ES-I3 (cell line): ENCODE measurements at regions not wholly inside any gene's neighbourhood (a gene's known extent, or its start where the extent isn't known, plus 50 kb on each side); places are given as distances from the start of the nearest gene placed in this dataset.

Experiments
- H3K36me3 ChIP-seq: 2 replicates; pipeline ENCODE4 v1.6.1; 2013; ENCODE audit warnings: mild to moderate bottlenecking, low read length, control low read depth, moderate library complexity; ENCODE audit not compliant: insufficient read depth
- H3K4me1 ChIP-seq: 2 replicates; pipeline ENCODE4 v1.6.1; 2013; ENCODE audit warnings: mild to moderate bottlenecking, control low read depth, low read length; ENCODE audit not compliant: insufficient read depth
- H3K9ac ChIP-seq: 2 replicates; pipeline ENCODE4 v1.6.1; 2013; ENCODE audit warnings: low read depth, mild to moderate bottlenecking, low read length, moderate library complexity
- H3K9me3 ChIP-seq: 2 replicates; pipeline ENCODE4 v1.6.1; 2013; ENCODE audit warnings: mild to moderate bottlenecking, low read length, moderate library complexity; ENCODE audit not compliant: control insufficient read depth, insufficient read depth

DNA sequence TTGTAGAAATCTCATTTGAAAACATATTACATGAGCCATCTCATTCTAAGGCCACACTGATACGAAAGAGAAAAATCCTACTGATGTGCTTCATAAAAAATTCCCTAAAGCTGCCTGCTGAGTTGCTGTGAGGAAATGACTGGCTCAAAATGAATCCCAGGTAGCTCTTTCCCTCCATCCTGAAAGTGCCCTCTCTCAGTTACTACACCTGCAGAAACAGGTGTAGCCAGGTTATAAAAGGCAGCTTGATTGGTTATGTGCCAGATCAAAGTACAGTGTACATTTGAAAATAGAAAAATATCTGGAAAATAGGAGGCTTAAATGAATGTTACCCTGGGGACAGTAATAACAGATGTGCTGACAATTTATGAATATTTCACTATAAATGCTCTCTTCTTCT is 833.4 kb upstream of the ADGRL4 start:
- Histone ChIP-seq H3K9ac (no peak overlapping the region), H3K36me3 (no peaks in the 10 kb centered on the region), H3K4me1 (peaks cover 5% of the 10 kb centered on the region; the same call in 1 of the 2 replicates), H3K9me3 (no peaks in the 10 kb centered on the region)

DNA sequence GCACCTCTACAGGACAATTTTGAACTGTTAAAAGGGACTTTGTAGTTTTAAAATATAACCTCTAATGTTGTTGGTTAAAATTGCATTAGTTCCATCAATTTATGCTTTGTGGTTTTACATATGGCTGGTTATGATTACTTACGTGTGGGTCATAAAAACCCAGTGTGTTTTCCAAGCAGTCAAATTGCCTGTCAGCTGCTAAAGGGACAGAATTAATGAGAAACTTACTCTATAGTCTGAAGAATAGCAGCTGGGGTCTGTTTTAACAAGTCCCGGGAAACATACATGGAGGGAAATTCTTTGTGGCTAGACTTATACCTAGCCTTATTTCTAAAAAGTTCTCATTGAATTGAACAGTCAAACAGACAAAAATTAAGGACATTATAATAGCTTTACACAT is 820.9 kb upstream of the ADGRL4 start:
- Histone ChIP-seq H3K4me1 (peaks cover 4% of the 10 kb centered on the region; the same call in 1 of the 2 replicates), H3K9ac (no peak overlapping the region), H3K36me3 (no peaks in the 10 kb centered on the region; the same call in 1 of the 2 replicates), H3K9me3 (no peaks in the 10 kb centered on the region)

DNA sequence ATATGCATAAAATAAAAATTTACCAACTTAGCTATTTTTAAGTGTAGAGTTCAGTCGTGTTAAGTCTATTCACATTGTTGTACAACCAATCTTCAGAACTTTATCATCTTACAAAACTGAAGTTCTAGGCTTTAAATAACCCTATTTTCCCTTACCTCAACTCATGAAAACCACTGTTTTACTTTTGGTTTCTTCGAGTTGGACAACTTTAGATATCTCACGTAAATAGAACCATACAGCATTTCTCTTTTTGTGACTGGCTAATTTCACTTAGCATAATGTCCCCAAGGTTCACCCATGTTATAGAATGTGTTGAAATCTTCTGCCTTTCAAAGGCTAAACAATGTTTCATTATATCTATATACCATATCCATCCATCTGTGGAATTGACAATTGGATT is 819.0 kb upstream of the ADGRL4 start:
- Histone ChIP-seq H3K9ac (no peak overlapping the region), H3K4me1 (no peaks in the 10 kb centered on the region), H3K36me3 (no peaks in the 10 kb centered on the region), H3K9me3 (no peaks in the 10 kb centered on the region)

DNA sequence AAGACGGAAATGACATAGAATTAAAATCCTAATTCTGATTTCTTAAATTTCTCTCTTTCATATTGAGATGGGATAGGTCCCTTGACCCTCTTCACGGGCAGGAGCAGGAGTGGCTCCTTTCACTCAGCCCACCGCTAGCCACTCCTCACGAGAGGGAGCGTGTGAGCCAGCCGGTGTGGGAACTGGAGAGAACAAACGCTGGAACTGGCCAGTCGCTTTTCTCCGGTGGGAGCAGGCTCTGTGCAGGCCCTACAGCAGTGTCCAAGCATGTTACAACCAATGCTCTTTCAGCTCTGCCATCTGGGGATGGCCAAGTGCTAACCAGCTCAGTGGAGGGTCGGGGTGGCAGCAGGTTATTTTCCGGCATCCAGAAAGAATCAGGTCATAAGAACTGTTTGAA is 815.5 kb upstream of the ADGRL4 start:
- no peaks in the 10 kb centered on the region for H3K9me3 ChIP-seq
- no peaks in the 10 kb centered on the region for H3K36me3 ChIP-seq
- H3K4me1 ChIP-seq: no peaks in the 10 kb centered on the region
- no peak overlapping the region for H3K9ac ChIP-seq

DNA sequence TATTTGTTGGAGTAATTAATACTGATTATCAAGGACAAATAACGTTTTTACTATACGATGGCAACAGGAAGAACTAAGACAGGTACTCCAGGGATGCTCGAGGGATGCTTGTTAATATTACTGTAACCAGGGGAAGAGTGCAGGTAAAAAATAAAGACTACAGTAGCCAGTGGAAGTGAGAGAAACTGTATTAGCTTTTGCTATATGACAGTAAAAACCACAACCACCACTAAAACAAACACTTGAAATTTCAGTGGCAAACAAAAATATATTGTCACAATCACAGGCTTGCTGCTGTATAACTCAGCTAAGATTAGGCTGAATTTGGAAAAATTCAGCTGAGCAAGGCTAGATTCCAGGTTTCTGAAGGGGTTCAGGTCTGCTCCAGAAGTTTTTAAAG is 812.6 kb upstream of the ADGRL4 start:
- Histone ChIP-seq H3K9me3 (no peaks in the 10 kb centered on the region), H3K36me3 (no peaks in the 10 kb centered on the region), H3K4me1 (no peaks in the 10 kb centered on the region), H3K9ac (no peak overlapping the region)

DNA sequence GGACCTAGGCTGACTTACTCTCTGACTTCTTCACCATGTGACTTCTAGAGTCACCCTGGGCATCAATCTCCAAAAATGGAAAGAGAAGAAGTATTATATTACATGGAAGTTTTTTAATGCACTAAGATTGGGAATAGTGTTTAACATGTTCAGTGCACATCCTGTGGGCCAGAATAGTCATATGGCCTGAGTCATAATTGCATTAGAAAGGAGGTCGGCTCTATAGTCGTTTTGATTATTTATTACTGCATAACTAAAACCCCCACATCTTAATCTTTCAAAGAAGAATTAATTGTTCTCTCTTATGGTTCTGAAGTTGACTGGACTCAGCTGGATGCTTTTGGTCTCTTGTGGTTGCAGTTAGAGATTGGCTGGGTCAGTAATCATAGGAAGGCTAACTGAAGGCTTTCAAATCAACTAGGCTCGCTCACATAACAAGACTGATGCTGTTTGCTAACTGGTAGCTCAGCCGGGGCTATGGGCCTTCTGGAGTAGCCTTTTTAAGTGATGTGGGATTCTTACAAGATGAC is 810.6 kb upstream of the ADGRL4 start:
- H3K9me3 ChIP-seq: no peaks in the 10 kb centered on the region
- H3K4me1 ChIP-seq: no peaks in the 10 kb centered on the region
- H3K36me3 ChIP-seq: no peaks in the 10 kb centered on the region
- no peak overlapping the region for H3K9ac ChIP-seq

DNA sequence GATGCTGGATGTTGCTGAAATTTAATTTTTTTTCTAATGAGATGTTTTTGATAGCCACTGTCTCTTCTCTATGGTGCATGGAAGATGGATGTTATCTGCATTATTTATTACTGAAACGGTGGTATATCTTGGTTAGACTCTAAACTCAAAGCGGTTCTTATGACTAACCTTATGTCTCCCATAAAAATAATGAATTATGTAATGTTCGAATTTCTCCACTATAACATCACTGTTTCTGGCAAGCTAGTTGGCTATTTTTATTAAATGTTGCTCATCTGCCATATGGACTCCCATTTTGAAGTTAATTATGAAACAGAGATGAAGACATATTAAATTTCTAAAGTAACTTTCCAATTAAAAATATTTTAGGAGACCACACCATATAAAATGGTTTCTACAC is 808.6 kb upstream of the ADGRL4 start:
- Histone ChIP-seq H3K9ac (no peak overlapping the region), H3K36me3 (no peaks in the 10 kb centered on the region), H3K9me3 (no peaks in the 10 kb centered on the region), H3K4me1 (no peaks in the 10 kb centered on the region)

DNA sequence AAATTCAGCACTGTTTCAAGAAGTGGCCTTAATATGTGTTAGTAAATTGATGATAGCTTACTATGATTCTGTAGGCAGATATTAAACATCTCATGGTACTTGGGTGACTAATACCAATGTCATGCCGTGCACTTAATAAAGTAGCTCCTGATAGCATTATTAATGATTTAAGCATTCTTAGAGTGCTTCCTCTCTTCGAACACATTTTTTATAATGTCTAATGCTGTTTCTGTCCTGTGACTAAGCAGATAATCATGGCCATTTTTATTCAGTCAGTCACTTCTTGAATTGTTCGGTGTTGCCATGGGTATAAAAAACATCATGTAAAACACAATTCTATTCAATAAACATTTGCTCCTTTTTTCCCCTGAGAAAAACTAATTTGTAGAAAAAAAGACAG is 804.6 kb upstream of the ADGRL4 start:
- no peaks in the 10 kb centered on the region for H3K9me3 ChIP-seq
- no peaks in the 10 kb centered on the region for H3K4me1 ChIP-seq
- no peaks in the 10 kb centered on the region for H3K36me3 ChIP-seq
- H3K9ac ChIP-seq: no peak overlapping the region

DNA sequence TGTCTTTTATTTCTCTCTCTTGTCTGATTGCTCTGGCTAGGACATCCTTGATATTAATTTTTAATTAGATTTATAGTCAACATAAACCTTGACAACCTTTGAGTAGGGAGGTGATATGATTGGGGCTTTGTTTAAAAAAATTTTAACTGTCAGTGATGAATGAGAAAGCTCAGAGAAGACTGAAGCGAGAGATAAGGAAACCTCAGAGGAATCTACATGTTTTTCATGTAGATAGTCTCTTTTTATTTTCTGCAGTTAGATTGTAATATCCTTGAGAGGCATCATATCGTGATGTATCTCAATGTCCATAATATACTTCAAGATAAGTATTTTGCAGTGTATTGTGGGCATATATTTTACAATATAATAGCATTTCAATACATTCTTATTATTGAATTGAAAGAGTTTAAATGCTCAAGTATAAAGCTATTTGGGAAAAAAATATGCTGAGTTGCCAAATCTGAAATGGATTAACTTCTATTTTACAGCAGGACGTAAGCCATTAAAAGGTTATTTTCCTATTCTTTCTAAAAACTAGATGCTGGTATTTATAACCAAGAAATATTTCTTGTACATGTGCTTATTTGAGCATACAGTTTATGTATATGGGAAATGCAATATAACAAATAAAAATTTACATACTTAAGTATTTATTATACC is 802.4 kb upstream of the ADGRL4 start:
- Histone ChIP-seq H3K36me3 (no peaks in the 10 kb centered on the region), H3K4me1 (no peaks in the 10 kb centered on the region), H3K9ac (no peak overlapping the region), H3K9me3 (no peaks in the 10 kb centered on the region)

DNA sequence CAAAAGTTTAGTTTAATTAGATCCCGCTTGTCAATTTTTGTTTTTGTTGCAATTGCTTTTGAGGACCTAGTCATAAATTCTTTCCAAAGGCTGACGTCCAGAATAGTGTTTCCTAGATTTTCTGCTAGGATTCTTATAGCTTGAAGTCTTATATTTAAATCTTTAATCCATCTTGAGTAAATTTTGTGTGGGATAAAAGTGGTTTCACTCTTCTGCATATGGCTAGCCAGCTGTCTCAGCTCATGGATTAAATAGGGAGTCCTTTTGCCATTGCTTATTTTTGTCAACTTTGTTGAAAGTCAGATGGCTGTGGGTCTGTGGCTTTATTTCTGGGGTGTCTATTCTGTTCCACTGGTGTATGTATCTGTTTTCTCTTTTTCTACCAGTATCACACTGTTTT is 801.3 kb upstream of the ADGRL4 start:
- Histone ChIP-seq H3K9ac (no peak overlapping the region), H3K36me3 (no peaks in the 10 kb centered on the region), H3K9me3 (no peaks in the 10 kb centered on the region), H3K4me1 (no peaks in the 10 kb centered on the region)

DNA sequence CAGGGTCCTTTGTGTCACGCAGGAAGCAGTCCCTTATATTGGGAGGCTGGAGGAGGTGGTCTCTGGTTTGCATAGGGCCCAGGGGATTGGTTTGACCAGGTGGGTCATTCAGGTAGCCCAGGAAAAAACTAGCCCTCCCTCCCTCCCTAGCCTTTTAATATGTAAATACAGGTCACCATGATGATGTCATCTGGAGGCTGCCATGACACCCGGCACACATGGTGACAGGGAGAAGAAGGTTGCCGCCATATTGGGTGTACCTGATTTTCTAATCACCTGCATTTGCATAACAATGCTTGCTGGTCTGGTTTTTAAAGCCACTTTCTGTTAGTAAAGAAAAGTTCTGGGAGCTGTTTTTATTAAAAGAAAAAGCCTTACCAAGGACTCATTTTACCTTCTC is 791.0 kb upstream of the ADGRL4 start:
- H3K36me3 ChIP-seq: no peaks in the 10 kb centered on the region
- H3K9me3 ChIP-seq: no peaks in the 10 kb centered on the region; the same call in 1 of the 2 replicates
- H3K9ac ChIP-seq: no peak overlapping the region
- H3K4me1 ChIP-seq: peaks cover 5% of the 10 kb centered on the region; the same call in 1 of the 2 replicates

DNA sequence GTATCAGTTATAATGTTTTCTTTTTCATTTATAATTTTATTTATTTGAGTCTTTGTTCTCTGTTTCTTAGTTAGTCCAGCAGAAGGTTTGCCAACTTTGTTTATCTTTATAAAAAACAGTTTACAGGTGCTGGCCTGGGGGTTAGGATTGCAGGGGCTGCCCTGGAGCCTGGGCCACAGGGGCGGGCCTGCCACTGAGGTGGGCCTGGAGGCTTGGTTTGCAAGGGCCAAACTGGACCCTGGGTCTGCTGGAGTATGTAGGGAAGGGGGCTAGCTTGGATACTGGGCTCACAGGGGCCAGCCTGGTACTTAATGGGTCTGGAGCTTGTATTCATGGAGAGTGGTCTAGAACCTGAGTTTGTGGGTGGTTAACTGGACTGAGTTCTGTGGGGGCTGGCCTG is 789.9 kb upstream of the ADGRL4 start:
- Histone ChIP-seq H3K9ac (no peak overlapping the region), H3K36me3 (no peaks in the 10 kb centered on the region), H3K9me3 (no peaks in the 10 kb centered on the region; the same call in 1 of the 2 replicates), H3K4me1 (peaks cover 5% of the 10 kb centered on the region; the same call in 1 of the 2 replicates)

DNA sequence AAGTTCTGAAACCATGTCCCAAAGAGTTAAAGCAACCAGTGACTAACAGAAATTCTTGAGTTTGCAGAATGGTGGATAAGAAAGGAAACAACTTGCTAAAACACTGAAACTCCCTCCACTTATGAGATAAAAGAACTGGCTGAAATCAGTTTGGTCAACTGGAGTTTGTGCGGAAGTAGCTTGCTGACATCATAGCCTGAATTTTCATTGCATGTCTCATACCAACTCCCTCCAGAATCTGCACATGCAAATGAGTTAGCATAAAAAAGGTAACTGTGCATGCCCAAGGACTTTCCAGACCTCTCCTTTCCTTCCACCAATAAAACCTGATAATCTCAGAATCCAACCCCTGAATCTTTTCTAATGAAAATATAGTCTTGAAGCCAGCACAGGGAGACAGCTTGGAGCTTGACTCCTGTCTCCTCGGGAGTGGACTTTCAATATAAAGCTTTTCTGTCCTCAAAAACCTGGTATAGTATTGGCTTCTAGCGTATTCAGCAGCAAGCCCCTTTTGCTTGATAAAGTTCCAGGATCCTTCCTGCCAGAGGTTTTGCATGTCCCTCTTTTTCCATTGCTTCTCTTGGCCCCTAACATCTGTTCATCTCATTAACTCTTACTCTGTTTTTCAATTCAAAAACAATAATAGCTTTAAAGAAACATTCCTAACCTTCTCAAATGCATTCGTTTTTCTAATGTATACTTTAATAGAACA is 785.8 kb upstream of the ADGRL4 start:
- Histone ChIP-seq H3K9me3 (no peaks in the 10 kb centered on the region; the same call in 1 of the 2 replicates), H3K36me3 (no peaks in the 10 kb centered on the region)

DNA sequence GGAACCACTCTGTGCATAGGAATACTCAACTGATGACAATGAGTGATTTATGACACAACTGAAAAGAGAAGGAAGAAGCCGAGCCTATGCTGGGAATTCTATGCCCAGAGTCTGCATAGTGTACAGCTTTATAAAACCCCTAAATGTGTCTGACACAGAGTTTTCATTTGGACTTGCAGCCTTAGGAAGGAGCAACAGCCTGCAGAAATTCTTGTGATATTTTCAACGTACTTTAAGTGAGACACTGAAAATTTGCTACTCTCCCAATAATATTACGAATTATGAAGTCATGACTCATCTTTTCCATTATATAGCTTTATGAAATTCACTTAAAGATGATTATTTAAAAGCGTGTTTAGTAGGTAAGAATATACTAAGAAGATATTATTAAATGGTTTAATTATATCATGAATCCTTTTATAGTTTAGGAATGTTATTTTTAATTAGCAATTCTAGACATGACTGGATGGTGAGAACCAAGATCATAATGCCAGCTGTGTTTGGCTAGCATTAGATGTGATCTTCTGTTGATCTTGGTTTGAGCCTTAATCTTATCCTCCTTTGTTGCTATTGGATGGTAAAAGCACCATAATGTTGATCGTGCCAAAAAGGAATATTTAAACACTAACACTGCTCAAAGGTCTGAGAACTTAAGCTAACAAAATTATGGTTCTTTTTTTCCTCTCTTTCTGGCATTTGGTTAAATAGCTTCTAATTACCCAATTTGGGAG is 785.1 kb upstream of the ADGRL4 start:
- Histone ChIP-seq H3K9me3 (no peaks in the 10 kb centered on the region; the same call in 1 of the 2 replicates), H3K4me1 (no peaks in the 10 kb centered on the region), H3K36me3 (no peaks in the 10 kb centered on the region), H3K9ac (no peak overlapping the region)

More for the DNA sequence above, 785.8 kb upstream of the ADGRL4 start:
- Histone ChIP-seq H3K9ac (no peak overlapping the region), H3K4me1 (no peaks in the 10 kb centered on the region)
